Fibroblast of lung (primary cell): ENCODE measurements at regions not wholly inside any gene's neighbourhood (a gene's known extent, or its start where the extent isn't known, plus 50 kb on each side); places are given as distances from the start of the nearest gene placed in this dataset.

Experiments used
- DNase-seq, 2 donors: peaks; one replicate each; pipeline versions ENCODE4 v3.0.0 to v3.0.0-alpha.2; 2010; ENCODE audit warnings: low read depth in 2 of 2
- H2AFZ ChIP-seq: 2 replicates; pipeline ENCODE4 v1.5.1; 2012; ENCODE audit warnings: low read length, control low read depth, inconsistent platforms
- H3K27ac ChIP-seq: 2 replicates; pipeline ENCODE4 v1.5.1; 2011; ENCODE audit warnings: low read length, control low read depth; ENCODE audit not compliant: insufficient read depth
- H3K27me3 ChIP-seq: 2 replicates; pipeline ENCODE4 v1.5.1; 2011; ENCODE audit warnings: mild to moderate bottlenecking, low read length; ENCODE audit not compliant: control insufficient read depth, insufficient read depth
- H3K36me3 ChIP-seq: 2 replicates; pipeline ENCODE4 v1.5.1; 2011; ENCODE audit warnings: low read length; ENCODE audit not compliant: control insufficient read depth, insufficient read depth
- H3K4me1 ChIP-seq: 2 replicates; pipeline ENCODE4 v1.5.1; 2011; ENCODE audit warnings: low read length; ENCODE audit not compliant: control insufficient read depth, insufficient read depth; ENCODE audit errors: extremely low read depth
- H3K4me2 ChIP-seq: 2 replicates; pipeline ENCODE4 v1.5.1; 2011; ENCODE audit warnings: low read length, control low read depth; ENCODE audit not compliant: insufficient read depth; ENCODE audit errors: extremely low read depth
- H3K4me3 ChIP-seq, 4 experiments: fragments of 200-600 bp in 1 of 4; sonication (generic) in 1 of 4; replicated peaks in 1 of 4; 2 replicates each; pipeline ENCODE4 v1.5.1; 2011 to 2016; ENCODE audit warnings: low read length in 4 of 4, low read depth in 3 of 4, mild to moderate bottlenecking in 3 of 4, control low read depth in 2 of 4, inconsistent platforms in 1 of 4, mixed read lengths in 1 of 4; ENCODE audit not compliant: insufficient read depth in 1 of 4; ENCODE audit errors: control extremely low read depth in 1 of 4
- H3K79me2 ChIP-seq: 2 replicates; pipeline ENCODE4 v1.5.1; 2012; ENCODE audit warnings: mild to moderate bottlenecking, low read length, inconsistent platforms; ENCODE audit not compliant: control insufficient read depth, insufficient read depth
- H3K9ac ChIP-seq: 2 replicates; pipeline ENCODE4 v1.5.1; 2011; ENCODE audit warnings: mild to moderate bottlenecking, low read length, control low read depth; ENCODE audit not compliant: insufficient read depth
- H3K9me3 ChIP-seq: 2 replicates; pipeline ENCODE4 v1.5.1; 2012; ENCODE audit warnings: low read depth, low read length; ENCODE audit not compliant: control insufficient read depth, insufficient read depth
- H4K20me1 ChIP-seq: 2 replicates; pipeline ENCODE4 v1.5.1; 2011; ENCODE audit warnings: low read length; ENCODE audit not compliant: control insufficient read depth, insufficient read depth; ENCODE audit errors: extremely low read depth
- EZH2 ChIP-seq: IDR thresholded peaks from 2 replicates; pipeline ENCODE4 v1.5.1; 2012; ENCODE audit warnings: low read length, control low read depth, mild to moderate bottlenecking; ENCODE audit errors: missing control alignments
- TF ChIP-seq, protein P1 (sequence below), 2 donors: IDR thresholded peaks in 1 of 2; conservative IDR thresholded peaks in 1 of 2; 1 replicate in 1 of 2; 2 replicates in 1 of 2; pipeline ENCODE4 v1.5.1; 2011 to 2012; ENCODE audit warnings: low read length in 2 of 2, control low read depth in 1 of 2, inconsistent platforms in 1 of 2, low read depth in 1 of 2, mild to moderate bottlenecking in 1 of 2

DNA sequence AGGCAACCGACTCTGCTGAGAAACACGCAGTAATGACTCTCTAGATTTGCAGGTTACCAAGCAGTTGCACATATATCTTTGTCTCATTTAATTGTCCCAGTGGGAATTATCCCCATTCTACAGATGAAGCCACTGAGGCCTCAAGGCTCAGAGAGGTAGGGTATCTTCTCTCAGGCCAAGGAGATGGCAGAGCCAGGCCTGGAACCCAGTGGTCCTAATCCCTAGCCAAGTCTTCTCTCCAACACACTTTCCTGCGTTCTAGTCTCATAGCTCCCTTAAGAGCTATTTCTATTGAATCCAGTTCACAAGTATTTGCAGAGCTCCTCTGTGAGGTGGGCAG lies 181.3 kb upstream of the BCOR start:
- no peak overlapping the region for H3K4me3 ChIP-seq
- H3K79me2 ChIP-seq, result no peaks in the 10 kb centered on the region
- H3K36me3 ChIP-seq, result no peaks in the 10 kb centered on the region
- H4K20me1 ChIP-seq, result no peaks in the 10 kb centered on the region
- no peak overlapping the region for H3K9ac ChIP-seq
- TF ChIP-seq EZH2, result no peak
- TF ChIP-seq, protein P1, sequence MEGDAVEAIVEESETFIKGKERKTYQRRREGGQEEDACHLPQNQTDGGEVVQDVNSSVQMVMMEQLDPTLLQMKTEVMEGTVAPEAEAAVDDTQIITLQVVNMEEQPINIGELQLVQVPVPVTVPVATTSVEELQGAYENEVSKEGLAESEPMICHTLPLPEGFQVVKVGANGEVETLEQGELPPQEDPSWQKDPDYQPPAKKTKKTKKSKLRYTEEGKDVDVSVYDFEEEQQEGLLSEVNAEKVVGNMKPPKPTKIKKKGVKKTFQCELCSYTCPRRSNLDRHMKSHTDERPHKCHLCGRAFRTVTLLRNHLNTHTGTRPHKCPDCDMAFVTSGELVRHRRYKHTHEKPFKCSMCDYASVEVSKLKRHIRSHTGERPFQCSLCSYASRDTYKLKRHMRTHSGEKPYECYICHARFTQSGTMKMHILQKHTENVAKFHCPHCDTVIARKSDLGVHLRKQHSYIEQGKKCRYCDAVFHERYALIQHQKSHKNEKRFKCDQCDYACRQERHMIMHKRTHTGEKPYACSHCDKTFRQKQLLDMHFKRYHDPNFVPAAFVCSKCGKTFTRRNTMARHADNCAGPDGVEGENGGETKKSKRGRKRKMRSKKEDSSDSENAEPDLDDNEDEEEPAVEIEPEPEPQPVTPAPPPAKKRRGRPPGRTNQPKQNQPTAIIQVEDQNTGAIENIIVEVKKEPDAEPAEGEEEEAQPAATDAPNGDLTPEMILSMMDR (conservative IDR thresholded peaks at IDR 0.05 in 1 of 2, IDR thresholded peaks at IDR 0.05 in 1 of 2; ENCODE audit: low read depth in 1 of 2, low read length in 2 of 2), result no peak
- H3K27ac ChIP-seq, result no peak overlapping the region
- no peaks in the 10 kb centered on the region for H3K27me3 ChIP-seq
- DNase-seq, result no peak
- H3K4me2 ChIP-seq, result no peak overlapping the region
- no peaks in the 10 kb centered on the region for H3K9me3 ChIP-seq
- no peak overlapping the region for H2AFZ ChIP-seq
- no peaks in the 10 kb centered on the region for H3K4me1 ChIP-seq

DNA sequence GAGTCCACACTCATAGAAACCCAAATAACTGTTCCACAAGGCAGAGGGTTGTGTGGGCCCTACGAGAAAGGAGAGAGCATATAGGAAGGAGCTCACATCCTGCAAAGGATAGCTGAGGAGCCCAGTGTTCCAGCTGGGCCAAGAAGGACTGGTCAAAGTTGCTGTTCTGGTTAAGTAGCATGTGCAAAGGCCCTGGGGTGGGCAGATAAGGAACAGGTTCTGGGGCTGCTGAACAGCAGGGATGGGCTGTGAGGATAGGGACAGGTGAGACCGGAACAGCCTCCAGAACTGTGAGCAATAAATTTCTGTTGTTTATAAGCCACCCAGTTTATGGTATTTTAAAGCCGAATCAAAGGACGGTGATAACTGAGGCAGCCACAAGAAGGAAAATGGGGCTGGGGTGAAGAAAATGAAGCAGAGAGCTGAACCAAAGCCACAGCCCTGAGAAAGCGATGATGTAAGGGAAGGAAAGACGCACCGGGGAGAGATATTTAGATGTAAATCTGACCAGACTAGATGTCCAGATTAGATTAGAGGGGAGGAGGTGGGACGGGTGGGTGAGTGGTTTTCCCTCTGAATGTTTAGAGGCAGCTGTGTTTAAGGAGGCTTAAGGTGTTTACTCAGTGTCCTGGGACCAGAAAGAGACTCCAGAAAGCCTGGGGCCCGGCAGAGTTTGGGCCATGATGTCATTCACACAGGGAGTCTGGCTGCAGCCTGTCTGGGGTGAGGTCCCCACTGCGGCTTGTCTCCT lies 180.8 kb upstream of the BCOR start:
- DNase-seq, result peak in 1 of 2 donors; percentile 71
- no peak overlapping the region for H3K9ac ChIP-seq
- no peaks in the 10 kb centered on the region for H3K36me3 ChIP-seq
- no peak overlapping the region for H3K27ac ChIP-seq
- H3K4me3 ChIP-seq, result no peak overlapping the region
- TF ChIP-seq, protein P1 (conservative IDR thresholded peaks at IDR 0.05 in 1 of 2, IDR thresholded peaks at IDR 0.05 in 1 of 2; ENCODE audit: low read depth in 1 of 2, low read length in 2 of 2), result no peak
- TF ChIP-seq EZH2, result no peak
- H4K20me1 ChIP-seq, result no peaks in the 10 kb centered on the region
- no peaks in the 10 kb centered on the region for H3K9me3 ChIP-seq
- no peak overlapping the region for H3K4me2 ChIP-seq
- no peak overlapping the region for H2AFZ ChIP-seq
- no peaks in the 10 kb centered on the region for H3K4me1 ChIP-seq
- no peaks in the 10 kb centered on the region for H3K79me2 ChIP-seq
- H3K27me3 ChIP-seq, result no peaks in the 10 kb centered on the region

DNA sequence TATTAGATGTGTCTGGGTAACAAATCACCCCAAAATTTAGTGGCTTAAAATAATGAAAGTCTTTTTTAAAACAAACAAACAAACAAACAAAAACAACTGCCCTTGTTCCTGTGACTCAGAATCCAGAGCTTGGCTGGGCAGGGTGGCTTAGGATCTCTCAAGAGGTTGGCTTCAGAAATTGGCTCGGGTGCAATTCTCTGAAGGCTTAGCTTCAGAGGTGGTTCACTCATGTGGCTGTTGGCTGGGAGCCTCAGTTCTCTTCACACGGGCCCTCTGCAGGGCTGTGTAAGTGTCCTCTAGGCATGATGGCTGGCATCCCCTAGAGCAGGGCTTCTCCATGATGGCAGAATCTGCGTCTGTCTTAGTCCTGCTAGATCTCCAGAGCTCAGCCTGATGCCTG lies 179.9 kb upstream of the BCOR start:
- no peaks in the 10 kb centered on the region for H3K27me3 ChIP-seq
- no peak overlapping the region for H2AFZ ChIP-seq
- no peak for DNase-seq
- no peak overlapping the region for H3K4me2 ChIP-seq
- H3K9ac ChIP-seq, result no peak overlapping the region
- TF ChIP-seq EZH2, result no peak
- TF ChIP-seq, protein P1 (conservative IDR thresholded peaks at IDR 0.05 in 1 of 2, IDR thresholded peaks at IDR 0.05 in 1 of 2; ENCODE audit: low read depth in 1 of 2, low read length in 2 of 2), result no peak
- H4K20me1 ChIP-seq, result no peaks in the 10 kb centered on the region
- H3K4me1 ChIP-seq, result no peaks in the 10 kb centered on the region
- no peaks in the 10 kb centered on the region for H3K9me3 ChIP-seq
- no peaks in the 10 kb centered on the region for H3K79me2 ChIP-seq
- H3K4me3 ChIP-seq, result no peak overlapping the region
- no peaks in the 10 kb centered on the region for H3K36me3 ChIP-seq
- H3K27ac ChIP-seq, result no peak overlapping the region
